ENCODE measurements at regions not wholly inside any gene's neighbourhood (a gene's known extent, or its start where the extent isn't known, plus 50 kb on each side); places are given as distances from the start of the nearest gene placed in this dataset.

GRCh38 chr3:154884952-154885351, 195.2 kb upstream of the MME start:
- Histone ChIP-seq H3K27ac (no peak overlapping the region), H3K4me3 (no peak overlapping the region)
- TF ChIP-seq POLR2AphosphoS5 (IDR thresholded peaks at IDR 0.05) (no peak), CTCF (IDR thresholded peaks at IDR 0.05) (no peak), EP300 (IDR thresholded peaks at IDR 0.05) (no peak), POLR2A (IDR thresholded peaks at IDR 0.05) (no peak)

GRCh38 chr3:154875142-154875541, 205.0 kb upstream of the MME start:
- no peak for TF ChIP-seq POLR2A (IDR thresholded peaks at IDR 0.05)
- no peak for TF ChIP-seq EP300 (IDR thresholded peaks at IDR 0.05)
- H3K27me3 ChIP-seq, result no peaks in the 10 kb centered on the region
- no peaks in the 10 kb centered on the region for H3K36me3 ChIP-seq
- H3K4me1 ChIP-seq, result no peaks in the 10 kb centered on the region
- no peak for DNase-seq
- no peak overlapping the region for H3K4me3 ChIP-seq
- peaks cover 0 to 3% (median 0%) of the 10 kb centered on the region in 4 donors for H3K9me3 ChIP-seq
- intact Hi-C loops (cut with DNase I; ENCODE audit: low total_unique reads), result no loop called here
- no peak overlapping the region for H3K27ac ChIP-seq
- 74 to 87% (median 78%) methylated on average over 7 of the region's 7 CpGs for WGBS, 5 donors

More at GRCh38 chr3:154884952-154885351, 195.2 kb upstream of the MME start:
- Histone ChIP-seq H3K27me3 (no peaks in the 10 kb centered on the region), H3K9me3 (peaks cover 0 to 18% (median 2%) of the 10 kb centered on the region in 4 donors), H3K36me3 (no peaks in the 10 kb centered on the region), H3K4me1 (no peaks in the 10 kb centered on the region)
- intact Hi-C loops (cut with DNase I; ENCODE audit: low total_unique reads), result no loop called here
- no peak for DNase-seq

- TF ChIP-seq POLR2AphosphoS5 (IDR thresholded peaks at IDR 0.05), result no peak
- TF ChIP-seq CTCF (IDR thresholded peaks at IDR 0.05), result no peak
- no peak for TF ChIP-seq EP300 (IDR thresholded peaks at IDR 0.05)
- TF ChIP-seq POLR2A (IDR thresholded peaks at IDR 0.05), result no peak
- no peak overlapping the region for H3K4me3 ChIP-seq
- H3K27me3 ChIP-seq, result no peaks in the 10 kb centered on the region
- H3K27ac ChIP-seq, result no peak overlapping the region
- no peak for DNase-seq
- no peaks in the 10 kb centered on the region for H3K9me3 ChIP-seq
- no peaks in the 10 kb centered on the region for H3K36me3 ChIP-seq
- no peaks in the 10 kb centered on the region for H3K4me1 ChIP-seq
- intact Hi-C loops (cut with DNase I; ENCODE audit: low total_unique reads), result no loop called here
- WGBS, 5 donors, result 82 to 91% (median 89%) methylated on average over 2 of the region's 2 CpGs
These were observed 207.4 kb upstream of the MME start for GRCh38 chr3:154872696-154873095.

GRCh38 chr3:154872074-154872473, 208.0 kb upstream of the MME start:
- Histone ChIP-seq H3K9me3 (no peaks in the 10 kb centered on the region), H3K4me1 (no peaks in the 10 kb centered on the region), H3K36me3 (no peaks in the 10 kb centered on the region), H3K27ac (no peak overlapping the region), H3K27me3 (no peaks in the 10 kb centered on the region), H3K4me3 (no peak overlapping the region)
- no peak for TF ChIP-seq CTCF (IDR thresholded peaks at IDR 0.05)
- no peak for TF ChIP-seq POLR2A (IDR thresholded peaks at IDR 0.05)
- no peak for TF ChIP-seq EP300 (IDR thresholded peaks at IDR 0.05)
- no peak for TF ChIP-seq POLR2AphosphoS5 (IDR thresholded peaks at IDR 0.05)
- peak in 1 of 2 donors; percentile 12 for DNase-seq
- intact Hi-C loops (cut with DNase I; ENCODE audit: low total_unique reads), result no loop called here
- WGBS, 5 donors, result 55 to 81% (median 68%) methylated on average over 6 of the region's 6 CpGs

GRCh38 chr3:154864947-154865346, 215.2 kb upstream of the MME start:
- TF ChIP-seq POLR2AphosphoS5 (IDR thresholded peaks at IDR 0.05), result no peak
- intact Hi-C loops (cut with DNase I; ENCODE audit: low total_unique reads), result no loop called here
- DNase-seq, result no peak
- Histone ChIP-seq H3K27ac (no peak overlapping the region), H3K4me3 (no peak overlapping the region), H3K4me1 (no peaks in the 10 kb centered on the region), H3K9me3 (no peaks in the 10 kb centered on the region), H3K36me3 (no peaks in the 10 kb centered on the region), H3K27me3 (no peaks in the 10 kb centered on the region)
- WGBS, 5 donors, result 64 to 74% (median 72%) methylated on average over 1 of the region's 1 CpG

All from stomach (tissue), 8 donors.